ENCODE measurements at regions not wholly inside any gene's neighbourhood (a gene's known extent, or its start where the extent isn't known, plus 50 kb on each side); places are given as distances from the start of the nearest gene placed in this dataset.
"Not testable (repeated sequence)": the region's sequence is repeated elsewhere in the genome, so short reads cannot be mapped to it uniquely, and the experiment has no call there.

DNA sequence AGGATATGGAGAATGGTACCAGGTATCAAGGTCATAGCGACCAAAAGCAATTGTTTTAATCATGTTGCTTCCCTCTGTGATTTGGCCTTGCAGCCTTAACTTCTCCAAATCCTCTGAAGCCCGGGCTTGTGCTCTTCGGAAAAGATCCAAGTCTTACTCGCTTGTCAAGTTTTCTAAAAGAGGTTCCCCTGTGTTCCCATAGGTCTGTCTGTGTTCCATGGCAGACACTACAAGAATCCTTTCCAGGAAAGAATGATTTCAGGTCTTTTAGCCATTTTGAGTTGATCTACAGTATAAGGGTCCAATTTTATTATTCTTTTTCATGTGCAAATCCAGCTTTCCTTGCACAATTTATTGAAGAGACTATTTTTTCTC, 710.6 kb upstream of the DIAPH2 start:
- no peak for DNase-seq (ENCODE audit: low spot score)

DNA sequence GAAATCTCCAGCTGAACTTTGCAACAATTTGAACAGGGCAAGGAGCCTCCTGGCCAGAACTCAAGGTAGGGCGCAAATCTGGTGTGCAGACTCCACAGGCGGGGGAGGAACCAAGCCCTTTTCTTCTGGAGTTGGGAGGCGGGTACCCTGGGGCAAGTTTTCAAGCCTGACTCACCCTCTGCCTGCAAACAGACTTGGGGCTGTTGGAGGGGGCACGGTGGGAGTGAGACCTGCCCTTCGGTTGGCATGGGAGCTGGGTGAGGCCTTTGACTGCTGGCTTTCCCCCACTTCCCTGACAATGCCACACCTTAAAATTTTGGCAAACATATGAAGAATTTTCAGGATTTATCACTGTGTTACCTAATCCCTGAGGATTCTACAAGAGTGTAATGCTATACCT, 709.8 kb upstream of the DIAPH2 start:
- DNase-seq (ENCODE audit: low spot score) = no peak

DNA sequence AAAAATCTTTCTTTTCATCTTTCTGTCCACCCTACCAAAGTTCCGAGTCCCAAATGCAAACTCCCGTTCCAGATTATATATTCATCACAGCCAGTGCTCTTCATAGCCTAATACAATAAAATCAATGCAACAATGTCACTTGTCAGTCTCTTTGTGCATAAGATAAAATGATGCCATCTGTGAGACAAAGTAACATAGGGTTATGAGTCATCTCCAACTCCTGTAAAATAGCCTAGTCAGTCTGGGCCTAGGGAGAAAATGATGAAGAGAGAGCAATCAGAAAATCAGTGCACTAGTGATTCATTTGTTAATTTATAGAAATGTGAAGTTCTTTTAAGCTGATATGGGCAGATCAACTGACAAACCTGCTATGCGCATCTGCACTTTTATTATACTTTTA, 689.1 kb upstream of the DIAPH2 start:
- no peak for DNase-seq (ENCODE audit: low spot score)

DNA sequence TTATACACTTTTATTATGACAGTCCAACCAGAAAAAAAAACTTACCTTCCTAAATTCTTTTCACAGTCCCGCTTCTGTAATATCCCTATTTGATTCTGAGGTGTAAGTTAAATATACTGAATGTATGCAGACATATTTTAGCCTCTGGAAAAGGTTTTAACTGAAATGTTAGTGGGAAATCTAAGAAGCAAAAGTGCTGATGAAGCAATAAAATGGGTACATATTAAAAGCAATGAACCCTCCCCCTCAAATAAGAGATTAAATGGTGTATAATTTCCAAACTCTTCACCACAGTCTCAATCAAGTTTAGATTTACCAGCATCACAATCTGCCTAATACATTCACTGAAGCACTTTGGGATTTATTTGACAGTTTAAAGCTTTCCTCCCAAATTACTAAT, 688.3 kb upstream of the DIAPH2 start:
- no peak for DNase-seq (ENCODE audit: low spot score)

DNA sequence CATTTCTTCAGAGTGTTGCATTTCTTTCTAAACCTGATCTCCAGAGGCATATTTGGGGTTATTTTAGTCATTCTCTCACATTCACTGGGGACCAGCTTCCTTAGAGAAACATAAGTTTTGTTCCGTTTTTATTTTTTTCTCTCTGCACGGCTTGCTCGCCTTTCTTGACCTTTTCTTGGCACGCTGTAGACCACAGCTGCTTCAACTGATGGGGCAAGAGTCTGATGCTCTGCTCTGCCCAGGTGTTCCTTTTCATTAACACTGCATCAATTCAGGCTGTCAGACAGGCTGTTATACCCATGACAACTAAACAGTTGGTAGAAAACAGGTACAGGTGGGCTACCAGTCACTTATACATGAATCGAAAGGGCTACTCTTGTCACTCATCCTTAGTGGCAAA, 682.2 kb upstream of the DIAPH2 start:
- no peak for DNase-seq (ENCODE audit: low spot score)

DNA sequence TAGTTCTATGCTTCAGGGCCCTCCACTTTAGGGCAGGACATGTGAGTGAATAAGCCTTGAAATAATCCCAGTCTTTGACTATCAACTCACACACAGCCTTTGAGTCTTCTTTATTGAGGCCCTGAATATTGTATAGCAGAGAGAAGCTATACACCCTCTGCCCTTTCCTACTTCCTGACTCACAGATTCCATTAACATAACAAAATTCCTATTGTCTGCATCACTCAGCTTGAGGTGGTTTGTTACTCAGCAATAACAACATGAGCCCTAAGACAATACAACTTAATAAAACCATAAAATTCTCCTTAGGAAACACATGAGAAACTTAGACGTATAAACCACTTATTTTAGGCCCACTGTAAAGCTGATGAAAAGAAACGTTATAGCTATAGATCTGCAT, 680.3 kb upstream of the DIAPH2 start:
- DNase-seq (ENCODE audit: low spot score) = peak; percentile 1

DNA sequence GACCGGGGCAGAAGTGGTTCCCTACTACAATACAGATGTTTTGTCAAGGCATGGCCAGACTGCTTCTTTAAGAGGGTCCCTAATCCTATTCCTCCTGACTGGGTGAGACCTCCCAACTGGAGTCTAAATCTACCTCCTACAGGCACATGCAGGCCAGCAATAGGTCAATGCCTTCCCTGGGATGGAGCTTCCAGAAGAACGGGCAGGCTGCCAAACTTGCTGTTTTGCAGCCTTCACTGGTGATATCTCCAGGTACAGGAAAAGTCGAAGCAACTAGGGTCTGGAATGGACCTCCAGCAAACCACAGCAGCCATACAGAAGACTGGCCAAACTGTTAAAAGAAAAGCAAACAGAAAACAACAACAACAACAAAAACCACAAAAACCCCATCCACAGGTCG, 678.4 kb upstream of the DIAPH2 start:
- no peak for DNase-seq (ENCODE audit: low spot score)

DNA sequence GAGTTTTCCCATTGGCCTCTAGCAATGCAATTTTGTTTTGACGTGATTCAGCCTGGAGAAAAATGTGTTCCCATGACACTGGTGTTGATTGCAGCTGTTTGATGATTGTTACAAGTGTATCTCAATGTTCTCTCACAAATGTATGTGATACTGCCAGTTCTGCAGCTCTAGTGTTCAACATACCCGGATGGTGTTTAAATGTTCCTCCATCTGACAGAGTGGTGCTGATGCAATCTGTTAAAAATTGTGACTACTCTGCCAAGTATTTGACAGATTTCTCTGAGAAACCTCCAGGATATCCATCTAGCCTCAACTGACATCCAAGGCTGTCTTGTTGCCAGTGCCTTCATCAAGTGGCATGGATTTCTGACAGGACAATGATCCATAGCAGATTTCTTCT, 657.2 kb upstream of the DIAPH2 start:
- DNase-seq (ENCODE audit: low spot score) = no peak

DNA sequence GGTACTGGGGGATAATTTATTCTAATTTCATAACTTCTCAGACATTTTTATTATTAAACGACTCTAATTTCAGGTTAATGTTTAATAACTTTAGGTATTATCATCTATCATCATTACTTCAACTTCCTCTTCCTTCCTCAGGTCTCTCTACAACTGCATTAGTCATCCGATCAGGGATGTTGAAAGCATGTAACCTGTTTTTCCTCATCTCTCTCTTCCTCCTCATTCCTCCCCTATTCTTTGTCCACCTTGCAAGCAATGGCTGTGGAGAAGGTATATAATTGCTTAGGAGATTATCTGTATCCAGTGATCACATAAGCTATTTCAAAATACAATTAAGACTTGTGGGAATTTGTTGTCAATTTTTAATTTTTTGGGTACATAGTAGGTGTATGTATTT, 632.6 kb upstream of the DIAPH2 start:
- no peak for DNase-seq (ENCODE audit: low spot score)

DNA sequence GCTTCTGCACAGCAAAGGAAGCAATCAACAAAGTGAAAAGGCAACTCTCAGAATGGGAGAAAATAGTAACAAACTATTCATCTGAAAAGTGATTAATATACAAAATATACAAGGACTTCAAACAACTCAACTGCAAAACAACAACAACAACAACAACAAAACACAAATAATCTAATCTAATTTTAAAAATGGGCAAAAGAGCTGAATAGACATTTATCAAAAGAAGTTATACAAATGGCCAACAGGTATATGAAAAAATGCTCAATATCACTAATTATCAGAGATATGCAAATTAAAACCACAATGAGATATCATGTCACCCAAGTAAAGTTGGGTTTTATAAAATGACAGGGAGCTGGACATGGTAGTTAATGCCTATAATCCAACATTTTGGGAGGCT, 602.8 kb upstream of the DIAPH2 start:
- no peak for DNase-seq (ENCODE audit: low spot score)

DNA sequence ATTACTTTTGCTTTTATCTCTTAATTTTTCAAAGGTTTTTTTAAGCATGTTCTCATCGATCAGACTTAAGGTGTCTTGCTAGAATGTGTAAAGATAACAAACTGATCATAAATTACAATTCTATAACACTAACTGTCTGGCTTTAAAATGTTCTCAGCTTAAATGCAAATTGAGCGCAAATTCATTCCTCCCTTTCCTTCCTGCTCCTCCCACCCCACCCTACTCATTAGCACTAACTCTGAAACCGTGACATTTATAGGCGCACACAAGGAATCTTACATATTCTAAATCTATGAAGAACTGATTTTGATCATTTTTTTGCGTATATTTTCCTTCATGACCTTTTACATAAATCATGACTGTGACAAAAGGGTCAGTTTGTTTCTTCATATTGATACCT, 590.0 kb upstream of the DIAPH2 start:
- no peak for DNase-seq (ENCODE audit: low spot score)

DNA sequence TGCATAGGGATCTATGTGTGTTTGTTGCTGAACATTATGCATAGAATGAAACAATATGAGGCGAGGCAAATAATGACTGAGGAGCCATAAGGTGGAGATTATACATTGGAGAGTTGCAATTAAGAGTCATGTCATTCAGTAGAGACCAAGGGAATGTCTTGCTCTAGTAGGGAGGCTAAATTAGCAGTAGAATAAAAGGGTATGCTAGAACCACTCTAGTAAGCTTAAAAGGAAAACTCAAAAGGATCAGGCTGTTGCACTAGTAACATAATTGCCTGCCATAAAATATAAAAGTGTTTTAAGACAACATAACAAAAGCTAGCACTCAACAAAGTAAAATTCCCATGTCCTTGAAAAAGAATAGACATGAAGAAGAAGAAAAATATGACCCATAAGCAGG, 586.2 kb upstream of the DIAPH2 start:
- no peak for DNase-seq (ENCODE audit: low spot score)

DNA sequence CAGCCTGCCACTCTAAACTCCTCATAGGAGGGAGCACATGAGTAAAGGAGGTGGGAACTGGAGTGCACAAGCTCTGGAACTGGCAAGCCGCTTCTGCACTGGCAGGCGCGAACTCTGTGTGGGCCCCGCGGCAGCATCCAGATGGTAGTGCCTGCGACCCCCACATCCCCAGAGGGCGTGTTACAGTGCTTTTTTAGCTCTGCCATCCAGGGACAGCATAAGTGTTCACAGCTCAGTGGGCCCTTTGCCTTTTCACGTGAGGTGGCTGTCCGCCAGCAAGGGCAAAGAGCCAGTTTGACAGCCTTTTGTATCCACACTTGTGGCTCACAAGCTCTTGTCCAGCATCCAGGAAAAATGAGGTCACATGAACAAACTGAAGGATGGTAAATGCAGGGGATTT, 581.6 kb upstream of the DIAPH2 start:
- DNase-seq (ENCODE audit: low spot score) = no peak

DNA sequence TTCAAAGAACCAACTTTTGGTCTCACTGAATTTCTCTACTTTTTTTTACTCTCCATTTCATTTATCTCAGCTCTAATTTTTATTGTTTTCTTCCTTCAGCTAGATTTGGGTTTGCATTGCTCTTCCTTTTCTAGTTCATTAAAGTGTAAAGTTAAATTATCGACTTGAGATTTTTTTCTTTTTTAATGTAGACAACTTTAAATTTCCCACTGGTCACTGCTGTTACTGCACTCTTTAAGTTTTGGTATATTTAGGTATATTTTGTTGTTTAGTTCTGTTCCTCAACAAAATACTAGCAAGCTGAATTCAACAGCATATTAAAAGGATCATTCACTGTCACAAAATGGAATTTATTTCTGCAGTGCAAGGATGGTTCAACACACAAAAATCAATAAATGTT, 572.0 kb upstream of the DIAPH2 start:
- no peak for DNase-seq (ENCODE audit: low spot score)

DNA sequence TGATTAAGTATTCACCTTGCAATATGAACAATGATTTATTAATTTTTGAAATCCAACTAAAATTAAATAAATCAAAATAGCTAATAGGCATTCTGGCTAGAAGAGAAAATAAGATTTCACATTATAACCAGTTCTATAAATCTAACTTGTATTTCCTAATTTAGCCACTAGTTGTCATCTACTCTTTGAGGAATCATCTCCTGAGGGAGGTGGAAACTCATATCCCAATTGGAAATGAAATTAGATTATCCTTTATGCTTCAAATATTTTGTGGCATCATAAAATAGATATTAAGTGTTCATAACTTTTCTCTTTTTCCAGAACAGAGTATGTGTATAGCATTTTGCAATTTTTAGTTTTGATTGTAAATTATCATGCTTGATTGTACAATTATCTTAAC, 558.5 kb upstream of the DIAPH2 start:
- DNase-seq (ENCODE audit: low spot score) = no peak

DNA sequence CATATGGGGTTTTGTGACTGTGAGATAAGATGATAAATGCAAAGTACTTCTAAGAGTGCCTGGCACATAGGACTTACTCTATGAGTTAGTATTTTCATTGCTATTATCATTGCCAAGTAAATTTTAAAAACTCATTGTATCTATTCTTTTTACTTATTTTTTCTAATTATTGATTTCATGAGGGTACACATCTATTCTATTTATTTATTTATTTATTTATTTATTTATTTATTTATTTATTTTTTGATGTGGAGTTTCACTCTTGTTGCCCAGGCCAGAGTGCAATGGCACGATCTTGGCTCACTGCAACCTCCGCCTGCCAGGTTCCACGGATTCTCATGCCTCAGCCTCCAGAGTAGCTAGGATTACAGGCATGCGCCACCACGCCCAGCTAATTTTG, 556.6 kb upstream of the DIAPH2 start:
- not testable (repeated sequence) for DNase-seq (ENCODE audit: low spot score)

DNA sequence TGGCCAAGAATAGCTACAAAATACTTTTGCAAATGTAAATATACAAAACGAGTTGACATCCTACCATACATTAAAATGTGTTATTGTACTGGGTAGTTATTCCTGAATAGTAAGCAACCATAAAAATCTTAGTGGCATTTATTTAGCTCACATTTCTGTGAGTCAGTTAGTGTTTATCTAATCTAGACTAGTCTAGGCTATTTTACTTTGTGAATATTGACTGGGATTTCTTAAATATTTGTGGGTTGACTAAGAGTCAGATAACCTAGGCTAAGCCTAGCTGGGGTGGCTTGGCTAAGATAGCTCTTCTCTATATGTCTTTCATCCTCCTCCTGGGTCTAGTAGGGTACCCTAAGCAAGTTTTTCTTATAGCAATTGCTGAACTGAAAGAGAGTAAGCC, 543.8 kb upstream of the DIAPH2 start:
- no peak for DNase-seq (ENCODE audit: low spot score)

DNA sequence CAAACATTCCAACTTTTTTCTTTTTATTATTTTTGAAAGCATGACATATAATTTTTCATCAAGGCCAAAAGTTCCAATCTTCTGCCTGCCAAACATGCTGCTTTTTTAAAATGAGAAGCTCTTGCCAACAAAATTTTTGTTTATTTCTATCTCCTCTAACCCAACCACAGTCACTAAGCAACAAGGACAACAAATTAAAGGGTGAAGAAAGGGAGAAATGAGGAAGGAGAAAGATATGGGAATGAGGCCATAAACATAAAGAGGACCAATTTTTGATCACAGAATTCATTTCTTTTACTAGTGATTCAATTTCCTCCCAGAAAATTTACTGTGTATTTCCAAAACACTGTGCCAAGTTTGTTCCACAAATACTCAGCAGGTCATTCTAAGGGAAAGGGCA, 537.0 kb upstream of the DIAPH2 start:
- DNase-seq (ENCODE audit: low spot score) = no peak

DNA sequence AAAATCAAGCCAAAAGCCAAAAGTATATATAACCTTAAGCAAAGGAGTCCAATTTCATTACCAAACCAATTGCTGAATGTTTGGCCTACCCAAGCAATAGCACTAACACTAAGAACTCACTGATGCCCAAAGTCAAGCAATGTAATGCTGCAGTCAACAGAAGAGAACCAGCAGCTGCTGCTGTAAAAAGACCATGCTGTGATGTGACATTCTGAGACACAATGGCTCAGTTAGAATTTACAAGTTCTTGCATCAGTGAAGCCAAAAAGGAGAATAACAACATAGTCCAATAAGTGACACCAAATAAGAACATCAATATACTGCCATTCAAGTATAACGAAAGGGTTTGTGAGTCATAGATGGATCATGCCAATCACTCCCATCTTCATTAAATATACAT, 514.0 kb upstream of the DIAPH2 start:
- no peak for DNase-seq (ENCODE audit: low spot score)

DNA sequence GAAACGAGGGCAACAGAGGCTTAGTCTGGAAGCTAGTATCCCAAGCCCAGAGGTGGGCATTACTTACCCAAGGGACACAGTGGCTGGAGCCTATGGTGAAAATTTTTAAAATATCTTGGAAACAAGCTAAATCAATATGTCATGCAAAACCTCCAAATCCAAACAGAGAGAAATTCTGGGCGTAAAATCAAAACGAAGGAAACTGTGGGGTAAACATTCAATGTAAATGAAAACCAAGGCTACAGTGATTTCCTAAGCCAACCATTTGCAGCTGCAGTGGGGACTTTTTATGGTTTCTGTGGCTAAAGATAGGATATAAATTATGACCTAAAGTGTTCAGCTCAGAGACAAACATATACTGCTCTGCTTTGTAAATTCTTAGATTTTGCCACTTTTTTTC, 507.7 kb upstream of the DIAPH2 start:
- no peak for DNase-seq (ENCODE audit: low spot score)

DNA sequence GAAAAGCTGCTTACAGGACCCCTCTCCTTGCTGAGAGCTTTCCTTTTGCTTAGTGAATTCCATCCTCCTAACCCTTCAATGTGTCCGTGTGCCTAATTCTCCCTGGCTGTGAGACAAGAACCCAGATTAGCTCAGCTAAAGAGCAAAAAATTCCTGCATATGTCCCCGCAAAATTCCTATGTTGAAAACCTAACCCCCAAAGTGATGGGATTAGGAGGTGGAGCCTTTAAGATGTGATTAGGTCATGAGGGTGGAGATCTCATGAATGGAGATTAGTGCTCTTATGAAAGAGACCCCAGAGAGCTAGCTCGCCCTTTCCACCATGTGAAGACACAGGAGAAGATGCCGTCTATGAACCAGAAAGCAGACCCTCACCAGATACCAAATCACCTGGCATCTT, 503.0 kb upstream of the DIAPH2 start:
- no peak for DNase-seq (ENCODE audit: low spot score)

DNA sequence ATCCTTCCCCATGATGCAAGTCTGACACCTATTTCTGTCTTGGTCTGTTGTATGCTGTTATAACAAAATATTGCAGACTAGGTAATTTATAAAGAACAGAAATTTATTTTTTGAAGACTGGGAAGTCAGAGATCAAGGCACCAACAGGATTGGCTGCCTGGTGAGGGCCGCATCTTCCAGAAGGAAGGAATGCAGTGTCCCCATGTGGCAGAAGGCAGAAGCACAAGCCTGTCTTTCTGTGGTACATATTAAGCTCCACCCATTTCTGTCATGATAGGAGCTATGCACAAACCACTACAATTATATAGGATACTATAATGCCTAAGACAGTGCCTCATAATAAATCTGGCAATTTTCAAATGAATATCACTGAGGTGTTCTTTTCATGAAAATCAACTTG, 502.3 kb upstream of the DIAPH2 start:
- peak; percentile 2 for DNase-seq (ENCODE audit: low spot score)

DNA sequence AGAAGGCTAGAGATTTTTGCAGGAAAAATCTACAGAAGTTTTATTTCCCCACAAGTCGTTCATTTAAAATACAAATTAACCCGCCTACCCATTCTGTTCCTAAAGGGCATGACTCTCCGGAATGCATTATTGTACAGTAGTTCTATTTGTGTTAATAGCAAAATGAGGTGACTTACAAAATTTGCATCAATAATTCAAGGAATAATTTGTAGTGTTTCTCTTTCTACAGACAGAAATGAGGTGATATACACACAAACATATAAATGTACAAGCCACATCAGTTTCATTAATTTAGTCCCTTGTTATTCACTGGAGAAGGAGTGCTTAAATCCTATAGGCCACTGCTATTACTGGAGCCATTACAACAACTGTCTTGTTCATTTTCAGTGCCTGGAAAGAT, 501.3 kb upstream of the DIAPH2 start:
- no peak for DNase-seq (ENCODE audit: low spot score)

DNA sequence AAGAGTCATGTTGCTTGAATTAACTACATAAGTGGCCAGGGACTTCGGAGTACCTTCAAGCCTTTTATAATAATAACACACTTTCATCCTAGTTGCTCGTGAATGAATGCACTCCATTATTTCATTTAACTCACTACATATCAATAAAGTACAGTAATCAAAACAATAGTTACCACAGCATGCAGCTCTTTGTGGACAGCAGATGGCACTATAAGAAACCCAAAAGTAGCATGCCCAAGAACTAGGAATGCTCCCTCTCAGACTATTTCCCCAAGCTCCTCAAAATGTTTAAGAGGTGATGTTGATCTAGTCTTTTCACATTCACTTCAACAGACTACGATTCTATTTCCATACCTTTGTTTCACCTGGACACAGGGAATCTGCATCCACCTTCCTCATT, 500.8 kb upstream of the DIAPH2 start:
- DNase-seq (ENCODE audit: low spot score) = no peak

DNA sequence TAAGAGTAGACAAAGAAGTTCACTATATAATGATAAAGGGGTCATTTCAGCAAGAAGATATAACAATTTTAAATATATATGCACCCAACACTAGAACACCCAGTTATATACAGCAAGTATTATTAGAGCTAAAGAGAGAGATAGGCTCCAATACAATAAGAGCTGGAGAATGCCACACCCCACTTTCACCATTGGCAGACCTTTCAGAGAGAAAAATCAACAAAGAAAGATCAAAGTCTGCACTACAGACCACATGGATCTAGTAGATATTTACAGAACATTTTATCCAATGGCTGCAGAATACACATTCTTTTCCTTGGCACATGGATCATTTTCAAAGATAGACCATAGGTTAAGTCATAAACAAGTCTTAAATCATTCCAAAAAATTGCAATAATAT, 479.7 kb upstream of the DIAPH2 start:
- no peak for DNase-seq (ENCODE audit: low spot score)

DNA sequence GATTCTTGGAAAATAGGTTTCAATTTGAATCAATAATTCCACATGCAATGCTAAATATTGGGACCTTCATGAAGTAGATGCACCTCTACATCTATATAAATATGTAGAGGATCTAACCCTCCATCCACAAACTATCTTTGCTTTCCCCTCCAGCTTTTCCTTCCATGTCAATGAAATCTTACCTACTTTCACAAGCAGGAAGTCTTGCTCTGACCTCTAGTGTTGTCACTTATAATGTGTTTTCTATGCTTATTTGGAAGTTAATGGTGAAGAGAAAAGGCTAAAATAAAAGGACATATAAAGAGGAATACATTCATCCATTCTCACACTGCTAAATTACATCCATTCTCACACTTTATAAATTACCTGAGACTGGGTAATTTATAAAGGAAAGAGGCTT, 472.7 kb upstream of the DIAPH2 start:
- DNase-seq (ENCODE audit: low spot score) = no peak
